Activated CD8-positive, alpha-beta T cell treated with anti-CD3 and anti-CD28 coated beads for 36 hours (primary cell): ENCODE measurements at regions not wholly inside any gene's neighbourhood (a gene's known extent, or its start where the extent isn't known, plus 50 kb on each side); places are given as distances from the start of the nearest gene placed in this dataset.

Source experiments
- ATAC-seq: fragments of 200-7000 bp; cut with Tn5 transposase; one replicate; pipeline ENCODE4 v1.10.0; 2021; ENCODE audit warnings: mild to moderate bottlenecking, moderate library complexity
- CTCF ChIA-PET: fragments of 350-600 bp; sonication (Branson Sonifier 250); formaldehyde crosslinking; loops from one replicate; lab custom pipeline; 2021; ENCODE audit warnings: antibody characterized with exemption; lab: Charles Lee
- POLR2A ChIA-PET: fragments of 350-600 bp; sonication (Branson Sonifier 250); formaldehyde crosslinking; loops from one replicate; lab custom pipeline; 2021; ENCODE audit warnings: antibody characterized with exemption; lab: Charles Lee
- DNase-seq: peaks from one replicate; pipeline ENCODE4 v3.0.0-alpha.2; 2020
- H3K27ac Mint-ChIP-seq: one replicate; pipeline ENCODE4 v1.8.0; 2021; ENCODE audit warnings: mild to moderate bottlenecking, mixed read lengths
- H3K27me3 Mint-ChIP-seq: one replicate; pipeline ENCODE4 v1.8.0; 2021; ENCODE audit warnings: mixed read lengths
- H3K36me3 Mint-ChIP-seq: one replicate; pipeline ENCODE4 v1.8.0; 2021; ENCODE audit warnings: low read depth, mixed read lengths
- H3K4me1 Mint-ChIP-seq: one replicate; pipeline ENCODE4 v1.8.0; 2021; ENCODE audit warnings: low read depth, mixed read lengths
- H3K4me3 Mint-ChIP-seq: one replicate; pipeline ENCODE4 v1.8.0; 2021; ENCODE audit warnings: mild to moderate bottlenecking, moderate library complexity, mixed read lengths
- H3K9me3 Mint-ChIP-seq: one replicate; pipeline ENCODE4 v1.8.0; 2021; ENCODE audit warnings: mixed read lengths
- CTCF ChIP-seq: fragments of 200-600 bp; IDR thresholded peaks from one replicate; pipeline ENCODE4 v1.8.0; 2022; ENCODE audit warnings: antibody characterized with exemption, mild to moderate bottlenecking
- intact Hi-C: fragments of 100-400 bp; cut with micrococcal nuclease; formaldehyde crosslinking; loops from one replicate; pipeline ENCODE4 v1.10.0; 2022

- ATAC-seq (no peak), DNase-seq (no peak)
- intact Hi-C loops, result no loop called here
- Mint-ChIP-seq H3K4me3 (no peak overlapping the region), H3K36me3 (no peaks in the 10 kb centered on the region), H3K9me3 (no peaks in the 10 kb centered on the region), H3K4me1 (no peaks in the 10 kb centered on the region), H3K27me3 (no peaks in the 10 kb centered on the region), H3K27ac (no peak overlapping the region)
- POLR2A ChIA-PET, result no interaction called here
- no peak for TF ChIP-seq CTCF
- CTCF ChIA-PET, result no interaction called here
Measured at GRCh38 chrY:7968293-7968692, 1056.7 kb upstream of the AMELY start.

GRCh38 chrY:7966916-7967315 is 1055.4 kb upstream of the AMELY start:
- Mint-ChIP-seq H3K27me3 (no peaks in the 10 kb centered on the region), H3K36me3 (no peaks in the 10 kb centered on the region), H3K4me3 (no peak overlapping the region), H3K4me1 (no peaks in the 10 kb centered on the region), H3K9me3 (no peaks in the 10 kb centered on the region), H3K27ac (no peak overlapping the region)
- TF ChIP-seq CTCF, result no peak
- DNase-seq (no peak), ATAC-seq (peak; percentile 4)
- intact Hi-C loops, result no loop called here
- ChIA-PET CTCF (no interaction called here), POLR2A (no interaction called here)

- intact Hi-C loops, result no loop called here
- no peak for ATAC-seq
- no peak for DNase-seq
- Mint-ChIP-seq H3K4me3 (no peak overlapping the region), H3K9me3 (no peaks in the 10 kb centered on the region), H3K27ac (no peak overlapping the region), H3K4me1 (no peaks in the 10 kb centered on the region), H3K36me3 (no peaks in the 10 kb centered on the region), H3K27me3 (no peaks in the 10 kb centered on the region)
- no peak for TF ChIP-seq CTCF
- ChIA-PET POLR2A (no interaction called here), CTCF (no interaction called here)
Measured at GRCh38 chrY:7963393-7963792, 1051.8 kb upstream of the AMELY start.

GRCh38 chrY:7962350-7962749 is 1050.8 kb upstream of the AMELY start:
- Mint-ChIP-seq H3K4me3 (no peak overlapping the region), H3K27me3 (no peaks in the 10 kb centered on the region), H3K27ac (no peak overlapping the region), H3K4me1 (no peaks in the 10 kb centered on the region), H3K36me3 (no peaks in the 10 kb centered on the region), H3K9me3 (no peaks in the 10 kb centered on the region)
- CTCF ChIA-PET, result no interaction called here
- ATAC-seq (no peak), DNase-seq (no peak)
- POLR2A ChIA-PET, result no interaction called here
- no peak for TF ChIP-seq CTCF
- intact Hi-C loops, result no loop called here

GRCh38 chrY:7961811-7962210 is 1050.3 kb upstream of the AMELY start:
- POLR2A ChIA-PET, result no interaction called here
- no peak for TF ChIP-seq CTCF
- ATAC-seq, result no peak
- no peak for DNase-seq
- H3K27me3 Mint-ChIP-seq, result no peaks in the 10 kb centered on the region
- no peak overlapping the region for H3K27ac Mint-ChIP-seq
- intact Hi-C loops, result no loop called here
- CTCF ChIA-PET, result no interaction called here
- no peak overlapping the region for H3K4me3 Mint-ChIP-seq
- H3K9me3 Mint-ChIP-seq, result no peaks in the 10 kb centered on the region
- H3K4me1 Mint-ChIP-seq, result no peaks in the 10 kb centered on the region
- H3K36me3 Mint-ChIP-seq, result no peaks in the 10 kb centered on the region
